ENCODE measurements at regions not wholly inside any gene's neighbourhood (a gene's known extent, or its start where the extent isn't known, plus 50 kb on each side); places are given as distances from the start of the nearest gene placed in this dataset.
"Not testable (repeated sequence)": the region's sequence is repeated elsewhere in the genome, so short reads cannot be mapped to it uniquely, and the experiment has no call there.

GRCh38 chr1:82110366-82111254 is 309.9 kb downstream of the ADGRL2 start:
- POLR2A ChIA-PET = no interaction called here
- CTCF ChIA-PET = no interaction called here

GRCh38 chr1:82108843-82109242 is 308.1 kb downstream of the ADGRL2 start:
- ChIA-PET CTCF (no interaction called here), POLR2A (no interaction called here)

GRCh38 chr1:82106672-82107071 is 305.9 kb downstream of the ADGRL2 start:
- ChIA-PET CTCF (no interaction called here), POLR2A (no interaction called here)

GRCh38 chr1:82099170-82099569 is 298.4 kb downstream of the ADGRL2 start:
- CTCF ChIA-PET = no interaction called here
- POLR2A ChIA-PET = no interaction called here

GRCh38 chr1:82094136-82094535 is 293.4 kb downstream of the ADGRL2 start:
- CTCF ChIA-PET = no interaction called here
- POLR2A ChIA-PET = no interaction called here

- ChIA-PET CTCF (no interaction called here), POLR2A (no interaction called here)
These were observed 291.0 kb downstream of the ADGRL2 start for GRCh38 chr1:82091729-82092128.

- CTCF ChIA-PET = no interaction called here
- POLR2A ChIA-PET = no interaction called here
These were observed 290.5 kb downstream of the ADGRL2 start for GRCh38 chr1:82091265-82091664.

GRCh38 chr1:82090104-82090503 is 289.4 kb downstream of the ADGRL2 start:
- POLR2A ChIA-PET = no interaction called here
- CTCF ChIA-PET = no interaction called here

GRCh38 chr1:82086739-82087138 is 286.0 kb downstream of the ADGRL2 start:
- POLR2A ChIA-PET = no interaction called here
- CTCF ChIA-PET = no interaction called here

- ChIA-PET CTCF (no interaction called here), POLR2A (no interaction called here)
These were observed 278.9 kb downstream of the ADGRL2 start for GRCh38 chr1:82079607-82080006.

- ChIA-PET POLR2A (no interaction called here), CTCF (no interaction called here)
These were observed 272.9 kb downstream of the ADGRL2 start for GRCh38 chr1:82073659-82074058.

- ChIA-PET POLR2A (no interaction called here), CTCF (no interaction called here)
These were observed 272.3 kb downstream of the ADGRL2 start for GRCh38 chr1:82073071-82073470.

- ChIA-PET CTCF (interaction anchor here (0.8 kb wide), 1 partner anchor 11 kb away, joined by 3 read pairs; no protein-coding TSS in a partner anchor), POLR2A (no interaction called here)
These were observed 265.2 kb downstream of the ADGRL2 start for GRCh38 chr1:82065916-82066315.

GRCh38 chr1:82064691-82065090 is 264.0 kb downstream of the ADGRL2 start:
- ChIA-PET CTCF (no interaction called here), POLR2A (no interaction called here)

GRCh38 chr1:82062206-82062605 is 261.5 kb downstream of the ADGRL2 start:
- ChIA-PET CTCF (no interaction called here), POLR2A (no interaction called here)

- ChIA-PET POLR2A (no interaction called here), CTCF (no interaction called here)
These were observed 259.2 kb downstream of the ADGRL2 start for GRCh38 chr1:82059959-82060358.

- ChIA-PET CTCF (no interaction called here), POLR2A (no interaction called here)
These were observed 256.3 kb downstream of the ADGRL2 start for GRCh38 chr1:82057011-82057410.

GRCh38 chr1:82055375-82055774 is 254.6 kb downstream of the ADGRL2 start:
- POLR2A ChIA-PET, CTCF ChIA-PET: not testable (repeated sequence)

- CTCF ChIA-PET = no interaction called here
- POLR2A ChIA-PET = no interaction called here
These were observed 251.8 kb downstream of the ADGRL2 start for GRCh38 chr1:82052563-82052962.

GRCh38 chr1:82048596-82048995 is 247.9 kb downstream of the ADGRL2 start:
- POLR2A ChIA-PET = no interaction called here
- CTCF ChIA-PET = no interaction called here

GRCh38 chr1:82045221-82045620 is 244.5 kb downstream of the ADGRL2 start:
- ChIA-PET CTCF (no interaction called here), POLR2A (no interaction called here)

- ChIA-PET CTCF (no interaction called here), POLR2A (no interaction called here)
These were observed 243.8 kb downstream of the ADGRL2 start for GRCh38 chr1:82044536-82044935.
